Brain microvascular endothelial cell (primary cell): ENCODE measurements at regions not wholly inside any gene's neighbourhood (a gene's known extent, or its start where the extent isn't known, plus 50 kb on each side); places are given as distances from the start of the nearest gene placed in this dataset.

ENCODE experiments used
- DNase-seq: peaks from one replicate; pipeline ENCODE4 v3.0.0-alpha.2; 2020
- H3K27ac ChIP-seq: fragments of 250-450 bp; sonication (Bioruptor Pico); 2 replicates; pipeline ENCODE4 v1.5.1; 2020; ENCODE audit warnings: mild to moderate bottlenecking, moderate library complexity
- H3K27me3 ChIP-seq: fragments of 250-450 bp; sonication (Bioruptor Pico); replicated peaks from 2 replicates; pipeline ENCODE4 v1.5.1; 2020; ENCODE audit warnings: mild to moderate bottlenecking
- H3K36me3 ChIP-seq: fragments of 250-450 bp; sonication (Bioruptor Pico); replicated peaks from 2 replicates; pipeline ENCODE4 v1.5.1; 2020; ENCODE audit warnings: mild to moderate bottlenecking
- H3K4me3 ChIP-seq: 2 replicates; pipeline ENCODE4 v1.5.1; 2011; ENCODE audit warnings: low read depth, mild to moderate bottlenecking, control low read depth, low read length, moderate library complexity
- CTCF ChIP-seq: IDR thresholded peaks from 2 replicates; pipeline ENCODE4 v1.5.1; 2011; ENCODE audit warnings: low read depth, mild to moderate bottlenecking, moderate library complexity, low read length, control low read depth, inconsistent platforms; ENCODE audit errors: missing control alignments
- in situ Hi-C: cut with HindIII; loops from 2 replicates; pipeline ENCODE4 v1.10.0; 2017; ENCODE audit warnings: low sequenced_read_pairs, low pct_ligation_motif_present

DNA sequence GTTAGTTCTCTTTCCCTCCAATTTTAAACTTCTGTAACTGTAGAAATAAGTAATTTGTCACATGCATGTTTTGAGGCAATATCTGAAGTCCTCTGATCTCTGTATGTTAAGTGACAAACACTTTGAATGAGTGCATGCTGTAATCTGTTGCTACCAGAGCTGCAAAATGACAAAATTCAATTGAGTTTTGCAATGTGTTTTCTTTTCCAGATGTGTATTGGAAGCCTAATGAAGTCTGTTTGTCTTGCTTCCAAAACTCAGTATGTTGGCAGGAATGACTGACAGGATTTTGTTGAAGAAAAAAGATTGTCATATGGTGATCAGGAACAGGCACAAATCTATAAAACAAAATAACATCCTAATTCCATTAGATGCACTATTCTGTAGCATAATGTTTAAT lies 561.6 kb upstream of the CDH8 start:
- no peak overlapping the region for H3K4me3 ChIP-seq
- H3K27me3 ChIP-seq = no peaks in the 10 kb centered on the region
- H3K27ac ChIP-seq = no peak overlapping the region
- in situ Hi-C loops = no loop called here
- TF ChIP-seq CTCF = no peak
- no peaks in the 10 kb centered on the region for H3K36me3 ChIP-seq
- DNase-seq = no peak

DNA sequence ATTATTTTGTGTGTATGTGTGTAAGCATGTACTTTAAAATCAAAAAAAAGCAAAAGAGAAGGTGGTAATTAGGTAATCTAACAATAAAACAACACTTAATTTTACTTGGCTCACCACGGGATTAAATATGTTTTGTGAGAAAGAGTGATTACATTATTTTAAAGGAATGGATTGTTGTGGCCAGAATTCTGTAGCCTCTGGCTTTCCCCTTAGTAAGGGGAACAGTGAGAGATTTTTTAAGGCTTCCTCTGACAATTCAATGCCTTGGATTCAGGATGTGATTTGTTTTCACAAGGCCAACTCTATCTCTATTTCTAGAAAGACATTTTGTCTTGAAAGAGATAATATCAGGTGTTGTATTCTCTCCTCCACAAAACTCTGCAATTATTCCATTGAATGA lies 560.3 kb upstream of the CDH8 start:
- TF ChIP-seq CTCF = no peak
- DNase-seq = no peak
- H3K27ac ChIP-seq = no peak overlapping the region
- H3K27me3 ChIP-seq = no peaks in the 10 kb centered on the region
- no peaks in the 10 kb centered on the region for H3K36me3 ChIP-seq
- no peak overlapping the region for H3K4me3 ChIP-seq
- in situ Hi-C loops = no loop called here

- Histone ChIP-seq H3K27ac (no peak overlapping the region), H3K4me3 (no peak overlapping the region), H3K27me3 (no peaks in the 10 kb centered on the region), H3K36me3 (no peaks in the 10 kb centered on the region)
- in situ Hi-C loops = no loop called here
- no peak for DNase-seq
- no peak for TF ChIP-seq CTCF
Observed at GRCh38 chr16:62596125-62596524, 559.9 kb upstream of the CDH8 start.

GRCh38 chr16:62586128-62586862 lies 550.1 kb upstream of the CDH8 start:
- Histone ChIP-seq H3K27me3 (no peaks in the 10 kb centered on the region), H3K36me3 (no peaks in the 10 kb centered on the region), H3K27ac (no peak overlapping the region), H3K4me3 (no peak overlapping the region)
- in situ Hi-C loops = no loop called here
- TF ChIP-seq CTCF = no peak
- DNase-seq = no peak

GRCh38 chr16:62585041-62585545 lies 548.9 kb upstream of the CDH8 start:
- Histone ChIP-seq H3K27ac (no peak overlapping the region), H3K36me3 (no peaks in the 10 kb centered on the region), H3K4me3 (no peak overlapping the region), H3K27me3 (no peaks in the 10 kb centered on the region)
- TF ChIP-seq CTCF = no peak
- no peak for DNase-seq
- in situ Hi-C loops = no loop called here

DNA sequence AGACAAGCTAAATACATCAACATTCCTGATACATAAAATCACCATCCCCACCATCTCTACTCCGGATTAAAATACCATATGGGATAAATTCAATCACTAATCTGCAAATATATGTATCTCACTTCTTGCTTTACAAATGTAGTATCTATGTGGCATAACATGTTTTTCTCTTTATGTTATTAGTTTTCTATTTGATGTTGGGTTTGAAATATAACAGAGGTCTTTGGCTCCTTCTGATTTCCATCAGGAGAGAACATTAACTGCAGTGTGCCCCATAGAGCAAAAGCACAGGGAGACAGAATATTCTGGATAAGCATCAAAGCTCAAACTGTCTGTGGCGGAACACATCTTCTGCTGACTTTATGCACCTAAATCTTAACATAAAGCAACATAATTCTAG lies 547.2 kb upstream of the CDH8 start:
- no peaks in the 10 kb centered on the region for H3K27me3 ChIP-seq
- in situ Hi-C loops = no loop called here
- no peak for DNase-seq
- H3K27ac ChIP-seq = no peak overlapping the region
- no peaks in the 10 kb centered on the region for H3K36me3 ChIP-seq
- TF ChIP-seq CTCF = no peak
- H3K4me3 ChIP-seq = no peak overlapping the region
